ENCODE measurements at regions not wholly inside any gene's neighbourhood (a gene's known extent, or its start where the extent isn't known, plus 50 kb on each side); places are given as distances from the start of the nearest gene placed in this dataset.

DNA sequence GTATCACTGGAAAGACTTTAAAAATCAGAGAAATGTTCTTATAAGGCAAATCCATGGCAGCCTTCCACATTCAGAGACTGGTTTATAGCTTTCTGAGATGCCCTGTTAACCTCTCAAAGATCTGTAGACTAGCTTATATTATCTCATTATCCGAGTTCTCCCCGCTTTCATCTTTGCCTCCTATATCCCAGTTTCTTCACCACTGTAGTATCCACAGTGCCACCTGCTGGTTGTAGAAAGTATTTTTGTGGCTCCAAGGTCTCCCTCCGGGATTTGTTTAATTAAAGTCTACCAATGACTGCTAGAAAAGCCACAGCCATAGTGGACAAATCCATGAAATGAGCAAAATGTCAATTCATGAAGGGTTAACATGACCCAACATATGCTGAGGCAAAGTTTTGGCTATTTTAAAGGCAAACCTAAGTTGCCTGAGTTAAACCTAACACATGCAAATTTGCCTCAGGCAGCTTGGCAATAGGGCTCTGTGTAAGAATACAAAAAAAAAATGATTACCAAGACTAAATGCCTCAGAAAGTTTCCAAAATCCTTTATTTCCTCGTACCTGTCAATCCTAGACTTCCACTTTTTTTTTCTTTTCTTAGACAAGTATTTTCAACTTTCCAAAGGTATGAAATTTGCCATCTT lies 218.8 kb upstream of the BMP4 start:
- DNase-seq (peak in 6 of 9 donors; percentile 6 to 34 (median 17)), ATAC-seq (peak; percentile 45)

DNA sequence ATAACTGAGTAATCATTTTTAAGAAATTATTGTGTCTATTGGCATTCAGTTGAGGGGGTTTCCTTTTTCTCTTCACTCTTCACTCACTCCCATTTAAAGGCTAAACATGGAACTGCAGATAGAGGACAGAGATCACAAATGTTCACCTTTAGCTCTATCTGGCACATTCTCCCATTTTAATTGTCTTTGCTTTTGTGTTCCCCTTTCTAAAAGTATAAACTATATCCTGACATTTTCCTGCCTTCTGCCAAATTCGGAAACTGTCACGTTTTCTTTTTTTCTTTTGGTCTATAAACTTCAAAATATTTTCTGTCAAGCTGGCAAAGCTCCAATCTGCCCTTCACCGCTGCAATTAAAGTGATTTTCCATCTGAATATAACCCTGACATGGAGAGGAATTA lies 219.8 kb upstream of the CDKN3 start:
- Mint-ChIP-seq H3K4me3 (no peak overlapping the region), H3K36me3 (no peaks in the 10 kb centered on the region), H3K27me3 (peaks cover 27 to 59% (median 47%) of the 10 kb centered on the region in 5 donors), H3K9me3 (no peaks in the 10 kb centered on the region), H3K27ac (no peak overlapping the region), H3K4me1 (no peaks in the 10 kb centered on the region)
- Histone ChIP-seq H3K36me3 (ENCODE audit: control insufficient read depth in 2 of 3, insufficient read depth in 3 of 3, low read length in 3 of 3) (no peaks in the 10 kb centered on the region), H3K4me3 (ENCODE audit: low read length) (no peak overlapping the region), H3K27me3 (ENCODE audit: control insufficient read depth in 2 of 2, insufficient read depth in 2 of 2, low read length in 2 of 2) (no peaks in the 10 kb centered on the region), H3K27ac (ENCODE audit: low read depth, low read length) (no peak overlapping the region), H3K9me3 (ENCODE audit: control insufficient read depth in 2 of 3, low read length in 3 of 3) (no peaks in the 10 kb centered on the region), H3K4me1 (ENCODE audit: control insufficient read depth in 2 of 2, insufficient read depth in 2 of 2, low read length in 2 of 2) (no peaks in the 10 kb centered on the region)
- ChIA-PET CTCF (no interaction called here), POLR2A (no interaction called here)
- DNase-seq, result no peak
- intact Hi-C loops (cut with micrococcal nuclease), result loop anchor here (5.0 to 10.0 kb wide), 3 partner anchors 242 to 1352 kb away; no protein-coding TSS in a partner anchor
- no peak for ATAC-seq

More for the DNA sequence above, 218.8 kb upstream of the BMP4 start:
- Histone ChIP-seq H3K27me3 (ENCODE audit: control insufficient read depth in 2 of 2, insufficient read depth in 2 of 2, low read length in 2 of 2) (no peaks in the 10 kb centered on the region), H3K27ac (ENCODE audit: low read depth, low read length) (no peak overlapping the region), H3K4me3 (ENCODE audit: low read length) (no peak overlapping the region), H3K9me3 (ENCODE audit: control insufficient read depth in 2 of 3, low read length in 3 of 3) (no peaks in the 10 kb centered on the region), H3K36me3 (ENCODE audit: control insufficient read depth in 2 of 3, insufficient read depth in 3 of 3, low read length in 3 of 3) (no peaks in the 10 kb centered on the region), H3K4me1 (ENCODE audit: control insufficient read depth in 2 of 2, insufficient read depth in 2 of 2, low read length in 2 of 2) (no peaks in the 10 kb centered on the region)
- no peaks in the 10 kb centered on the region for H3K36me3 Mint-ChIP-seq
- peaks cover 29 to 69% (median 60%) of the 10 kb centered on the region in 5 donors for H3K27me3 Mint-ChIP-seq
- no peaks in the 10 kb centered on the region for H3K4me1 Mint-ChIP-seq
- no peak overlapping the region for H3K27ac Mint-ChIP-seq
- H3K9me3 Mint-ChIP-seq, result no peaks in the 10 kb centered on the region
- POLR2A ChIA-PET, result no interaction called here
- CTCF ChIA-PET, result interaction anchor here (2.4 kb wide), 1 partner anchor 246 kb away, joined by 10 read pairs; no protein-coding TSS in a partner anchor
- intact Hi-C loops (cut with micrococcal nuclease), result loop anchor here (1.0 to 10.0 kb wide), 4 partner anchors 241 to 1351 kb away; no protein-coding TSS in a partner anchor
- H3K4me3 Mint-ChIP-seq, result no peak overlapping the region

DNA sequence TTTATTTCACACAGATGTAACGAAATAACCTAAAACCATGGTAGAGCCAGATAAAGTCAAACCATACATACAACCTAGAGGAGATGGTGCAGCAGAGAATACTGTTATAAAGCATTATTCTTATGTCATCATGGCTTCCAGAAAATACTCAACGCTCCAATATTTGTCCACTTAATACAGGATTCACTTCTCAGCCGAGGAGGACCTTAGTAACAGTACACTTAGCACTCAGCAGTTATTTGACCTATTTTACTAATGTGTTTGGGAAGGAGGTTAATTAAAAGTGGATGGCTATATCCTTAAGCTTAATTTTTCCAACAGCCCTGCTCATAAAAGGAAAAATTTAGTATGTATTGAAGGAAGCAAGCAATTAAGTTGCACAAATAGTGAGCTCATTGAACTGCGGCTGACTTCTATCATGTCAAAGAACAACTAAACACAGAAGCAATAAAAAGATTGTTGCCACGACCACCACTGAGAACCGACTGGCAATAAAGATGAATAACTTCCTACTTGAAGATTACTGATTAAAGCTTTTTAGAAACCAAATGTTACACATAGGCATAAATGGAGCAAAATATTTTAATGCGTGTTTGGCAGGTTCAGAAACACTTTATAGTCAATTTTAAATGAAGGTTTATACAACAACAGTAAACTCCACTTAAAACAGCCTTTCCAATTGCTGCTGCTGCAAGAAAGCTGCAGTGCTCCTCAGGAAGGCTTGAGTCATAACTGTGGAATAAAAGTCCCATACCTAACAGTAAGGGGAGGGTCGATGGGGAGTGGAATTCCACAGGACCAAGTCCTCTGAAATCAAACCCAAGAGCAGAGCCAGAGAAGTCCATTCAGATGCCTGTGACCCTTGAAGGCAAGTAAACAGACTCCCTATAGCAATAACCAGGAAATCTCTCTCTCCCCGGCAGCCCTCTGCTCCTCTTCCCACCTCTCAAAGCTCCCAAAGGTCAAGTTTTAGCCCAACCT lies 218.9 kb upstream of the CDKN3 start:
- Histone ChIP-seq H3K27ac (ENCODE audit: low read depth, low read length) (no peak overlapping the region), H3K4me3 (ENCODE audit: low read length) (no peak overlapping the region), H3K27me3 (ENCODE audit: control insufficient read depth in 2 of 2, insufficient read depth in 2 of 2, low read length in 2 of 2) (no peaks in the 10 kb centered on the region), H3K4me1 (ENCODE audit: control insufficient read depth in 2 of 2, insufficient read depth in 2 of 2, low read length in 2 of 2) (no peaks in the 10 kb centered on the region), H3K9me3 (ENCODE audit: control insufficient read depth in 2 of 3, low read length in 3 of 3) (no peaks in the 10 kb centered on the region), H3K36me3 (ENCODE audit: control insufficient read depth in 2 of 3, insufficient read depth in 3 of 3, low read length in 3 of 3) (no peaks in the 10 kb centered on the region)
- DNase-seq (no peak), ATAC-seq (no peak)
- Mint-ChIP-seq H3K36me3 (no peaks in the 10 kb centered on the region), H3K27ac (no peak overlapping the region), H3K9me3 (no peaks in the 10 kb centered on the region), H3K4me3 (no peak overlapping the region), H3K4me1 (no peaks in the 10 kb centered on the region), H3K27me3 (peaks cover 20 to 57% (median 44%) of the 10 kb centered on the region in 5 donors)
- ChIA-PET POLR2A (no interaction called here), CTCF (no interaction called here)
- intact Hi-C loops (cut with micrococcal nuclease), result loop anchor here (5.0 to 10.0 kb wide), 3 partner anchors 243 to 1353 kb away; no protein-coding TSS in a partner anchor

DNA sequence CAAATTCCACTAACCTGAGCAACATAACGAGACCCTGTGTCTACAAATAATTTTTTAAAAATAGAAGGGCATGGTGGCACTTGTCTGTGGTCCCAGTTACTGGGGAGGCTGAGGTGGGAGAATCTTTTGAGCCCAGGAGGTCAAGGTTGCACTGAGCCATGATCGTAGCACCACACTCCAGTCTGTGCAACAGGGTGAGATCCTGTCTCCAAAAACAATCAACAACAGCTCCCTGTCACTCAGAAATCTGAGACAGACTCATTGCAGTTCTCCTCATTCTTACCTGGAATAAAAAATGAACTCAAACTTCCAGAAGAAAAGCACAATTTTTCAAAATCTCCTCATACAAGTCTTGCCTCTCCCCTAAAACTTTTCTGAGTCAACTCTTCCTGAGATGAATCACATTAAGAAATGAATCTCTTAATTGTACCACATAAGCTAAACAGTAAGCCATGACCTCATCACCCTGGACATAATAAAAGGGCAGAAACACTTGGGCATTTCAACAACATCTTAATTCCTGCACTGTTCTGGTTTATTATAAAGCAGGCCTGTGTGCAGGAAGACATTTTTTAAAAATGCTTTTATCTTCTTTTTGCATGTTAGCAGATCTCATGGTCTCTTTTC lies 214.3 kb upstream of the CDKN3 start:
- intact Hi-C loops (cut with micrococcal nuclease), result no loop called here
- ChIA-PET POLR2A (no interaction called here), CTCF (no interaction called here)
- H3K4me1 Mint-ChIP-seq, result no peaks in the 10 kb centered on the region
- H3K27ac ChIP-seq (ENCODE audit: low read depth, low read length), result no peak overlapping the region
- H3K27me3 Mint-ChIP-seq, result peaks cover 10 to 42% (median 26%) of the 10 kb centered on the region in 5 donors
- no peaks in the 10 kb centered on the region for H3K4me1 ChIP-seq (ENCODE audit: control insufficient read depth in 2 of 2, insufficient read depth in 2 of 2, low read length in 2 of 2)
- no peaks in the 10 kb centered on the region for H3K9me3 ChIP-seq (ENCODE audit: control insufficient read depth in 2 of 3, low read length in 3 of 3)
- H3K27ac Mint-ChIP-seq, result no peak overlapping the region
- no peaks in the 10 kb centered on the region for H3K36me3 ChIP-seq (ENCODE audit: control insufficient read depth in 2 of 3, insufficient read depth in 3 of 3, low read length in 3 of 3)
- H3K27me3 ChIP-seq (ENCODE audit: control insufficient read depth in 2 of 2, insufficient read depth in 2 of 2, low read length in 2 of 2), result no peaks in the 10 kb centered on the region
- no peak overlapping the region for H3K4me3 ChIP-seq (ENCODE audit: low read length)
- no peaks in the 10 kb centered on the region for H3K9me3 Mint-ChIP-seq
- ATAC-seq (no peak), DNase-seq (no peak)
- H3K4me3 Mint-ChIP-seq, result no peak overlapping the region
- H3K36me3 Mint-ChIP-seq, result no peaks in the 10 kb centered on the region

DNA sequence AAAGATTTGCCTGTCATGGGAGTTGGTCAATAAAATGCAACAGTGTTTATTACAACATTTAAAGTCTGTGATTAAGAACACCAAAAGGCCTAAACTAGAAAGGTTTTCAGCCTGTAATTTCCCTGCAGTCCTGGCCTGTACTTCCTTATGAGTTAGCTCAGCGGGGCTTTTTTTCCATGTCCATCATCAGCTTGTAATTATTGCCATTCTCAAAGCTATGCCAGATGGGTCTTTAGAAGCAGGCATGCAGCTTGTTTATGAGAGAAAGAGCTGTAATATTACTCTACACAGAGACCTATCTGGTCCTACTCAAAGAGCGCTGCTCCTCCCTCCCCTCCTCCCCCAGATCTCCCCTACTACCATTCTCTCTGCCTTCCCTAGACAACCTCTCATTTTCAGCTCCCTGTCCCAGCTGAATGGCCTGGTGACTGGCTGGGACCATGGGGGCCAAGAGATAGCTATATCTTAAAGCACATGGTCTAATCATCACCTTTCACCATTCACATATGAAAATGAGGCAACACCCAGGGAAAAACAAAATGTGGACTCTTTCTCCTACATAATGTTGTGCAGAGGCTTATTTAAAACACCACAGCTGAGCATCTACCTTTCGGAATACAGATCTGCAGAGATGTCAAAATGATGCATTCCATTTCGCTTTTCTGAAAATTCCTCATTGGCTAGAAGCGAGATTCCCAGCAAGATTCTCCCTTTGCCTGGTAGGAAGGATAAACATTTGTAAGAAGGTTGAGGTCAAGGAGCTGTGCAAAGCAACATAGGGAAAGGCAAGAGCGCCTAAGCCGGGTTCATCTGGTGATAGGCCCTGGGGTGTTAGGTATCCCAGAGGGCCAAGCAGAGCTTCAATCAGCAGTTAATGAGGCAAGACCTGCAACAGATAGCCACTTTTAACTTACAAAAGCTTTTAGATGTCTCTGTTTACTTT lies 209.7 kb upstream of the CDKN3 start:
- no peaks in the 10 kb centered on the region for H3K4me1 ChIP-seq (ENCODE audit: control insufficient read depth in 2 of 2, insufficient read depth in 2 of 2, low read length in 2 of 2)
- Mint-ChIP-seq H3K27ac (no peak overlapping the region), H3K27me3 (peaks cover 7 to 20% (median 12%) of the 10 kb centered on the region in 5 donors), H3K4me1 (peaks cover 0 to 6% (median 1%) of the 10 kb centered on the region in 7 donors), H3K36me3 (no peaks in the 10 kb centered on the region), H3K4me3 (no peak overlapping the region), H3K9me3 (peaks cover 0 to 1% (median 0%) of the 10 kb centered on the region in 11 donors)
- H3K27ac ChIP-seq (ENCODE audit: low read depth, low read length), result no peak overlapping the region
- ChIA-PET POLR2A (no interaction called here), CTCF (no interaction called here)
- intact Hi-C loops (cut with micrococcal nuclease), result no loop called here
- DNase-seq (no peak), ATAC-seq (no peak)
- H3K4me3 ChIP-seq (ENCODE audit: low read length), result no peak overlapping the region
- H3K36me3 ChIP-seq (ENCODE audit: control insufficient read depth in 2 of 3, insufficient read depth in 3 of 3, low read length in 3 of 3), result no peaks in the 10 kb centered on the region
- H3K27me3 ChIP-seq (ENCODE audit: control insufficient read depth in 2 of 2, insufficient read depth in 2 of 2, low read length in 2 of 2), result no peaks in the 10 kb centered on the region
- no peaks in the 10 kb centered on the region for H3K9me3 ChIP-seq (ENCODE audit: control insufficient read depth in 2 of 3, low read length in 3 of 3)

All from naive thymus-derived CD4-positive, alpha-beta T cell (primary cell).